ENCODE measurements at regions not wholly inside any gene's neighbourhood (a gene's known extent, or its start where the extent isn't known, plus 50 kb on each side); places are given as distances from the start of the nearest gene placed in this dataset.
A peak's percentile ranks its signal among the peaks of the same experiment; 100 is the strongest.
"Not testable (repeated sequence)": the region's sequence is repeated elsewhere in the genome, so short reads cannot be mapped to it uniquely, and the experiment has no call there.

DNA sequence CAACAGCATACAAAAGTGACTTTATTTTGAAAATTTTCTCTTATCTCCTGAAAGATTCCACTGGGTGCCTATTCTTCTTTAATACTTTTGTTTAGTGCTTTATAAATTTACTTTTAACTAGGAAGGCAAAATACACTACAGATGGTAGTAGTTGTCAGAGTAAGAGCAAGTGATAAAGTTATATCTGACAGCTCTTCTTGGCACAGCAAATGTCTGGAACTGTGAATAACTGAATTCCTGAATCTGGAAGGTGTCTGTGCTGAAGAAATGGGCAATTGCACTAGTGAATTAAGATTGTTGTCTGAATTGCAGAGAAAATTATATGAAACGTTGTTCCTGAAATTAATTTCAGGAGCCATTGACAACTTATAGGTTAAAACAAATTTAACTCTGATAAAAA is 213.8 kb upstream of the CBLB start:
- no peak for FAIRE-seq

DNA sequence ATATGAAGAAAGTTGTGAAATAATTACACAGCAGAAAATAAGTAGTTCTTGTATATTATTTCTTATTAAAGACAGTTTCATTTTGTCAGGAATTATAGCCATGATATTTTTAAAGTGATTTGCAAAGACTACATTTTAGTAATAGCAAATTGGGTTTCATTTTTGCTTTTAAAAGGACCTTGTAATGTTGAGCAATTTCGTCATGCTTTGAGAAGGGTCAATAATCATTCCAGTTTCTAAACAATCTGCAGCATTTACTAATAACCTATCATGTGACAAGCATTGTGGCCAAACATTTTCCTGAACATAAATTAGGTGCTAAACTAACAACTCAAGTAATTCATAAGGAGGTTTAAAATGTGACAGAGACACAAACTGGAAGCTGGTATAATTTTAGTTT is 214.4 kb upstream of the CBLB start:
- FAIRE-seq: no peak

DNA sequence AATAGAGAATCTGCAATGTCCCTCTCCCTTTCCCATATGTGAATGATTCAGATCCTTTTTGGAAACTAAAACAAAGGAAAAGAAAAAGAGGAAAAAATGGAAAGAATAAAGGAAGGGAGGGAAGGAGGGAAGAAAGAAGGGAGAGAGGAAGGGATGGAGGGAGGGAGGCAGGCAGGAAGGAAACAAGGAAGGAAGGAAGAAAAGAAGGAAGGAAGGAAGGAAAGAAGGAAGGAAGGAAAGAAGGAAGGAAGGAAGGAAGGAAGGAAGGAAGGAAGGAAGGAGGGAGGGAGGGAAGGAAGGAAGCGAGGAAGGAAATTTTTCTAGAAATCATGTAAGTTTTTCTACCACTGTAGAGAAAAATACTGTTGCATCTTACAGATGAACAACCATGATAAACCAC is 215.0 kb upstream of the CBLB start:
- FAIRE-seq: no peak

DNA sequence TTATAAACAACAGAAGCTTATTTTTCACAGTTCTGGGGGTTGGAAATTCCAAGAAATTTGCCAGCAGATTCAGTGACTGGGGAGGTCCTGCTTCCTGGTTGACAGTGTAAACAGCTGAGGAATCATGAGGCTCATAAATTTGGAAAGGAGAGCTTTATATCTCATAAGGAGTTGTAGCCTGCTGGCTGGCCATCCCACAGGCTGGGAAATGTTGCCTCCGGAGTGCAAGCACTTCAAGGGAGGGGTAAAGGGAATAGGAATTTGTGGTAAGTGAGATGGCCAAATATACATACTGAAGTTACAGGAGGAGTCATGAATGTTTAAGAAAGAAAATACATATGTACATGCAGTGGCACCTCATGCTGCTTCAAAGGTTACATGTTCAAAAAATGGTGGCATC is 217.2 kb upstream of the CBLB start:
- no peak for FAIRE-seq

DNA sequence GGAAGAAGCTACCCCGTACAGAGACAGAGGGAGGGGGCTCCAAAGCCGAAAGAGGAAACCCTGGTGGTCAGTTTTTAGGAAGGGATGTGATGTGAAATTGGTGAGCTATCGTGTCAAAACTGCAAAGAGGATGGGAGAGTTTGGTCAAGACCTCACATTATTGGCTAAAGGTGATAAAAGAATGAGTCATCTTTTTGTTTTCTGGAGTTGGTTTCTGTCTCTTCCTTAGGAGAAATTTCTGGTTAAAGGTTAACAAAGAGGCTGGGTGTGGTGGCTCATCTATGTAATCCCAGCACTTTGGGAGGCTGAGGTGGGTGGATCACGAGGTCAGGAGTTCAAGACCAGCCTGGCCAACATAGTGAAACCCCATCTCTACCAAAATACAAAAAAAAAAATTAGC is 217.8 kb upstream of the CBLB start:
- FAIRE-seq: no peak

DNA sequence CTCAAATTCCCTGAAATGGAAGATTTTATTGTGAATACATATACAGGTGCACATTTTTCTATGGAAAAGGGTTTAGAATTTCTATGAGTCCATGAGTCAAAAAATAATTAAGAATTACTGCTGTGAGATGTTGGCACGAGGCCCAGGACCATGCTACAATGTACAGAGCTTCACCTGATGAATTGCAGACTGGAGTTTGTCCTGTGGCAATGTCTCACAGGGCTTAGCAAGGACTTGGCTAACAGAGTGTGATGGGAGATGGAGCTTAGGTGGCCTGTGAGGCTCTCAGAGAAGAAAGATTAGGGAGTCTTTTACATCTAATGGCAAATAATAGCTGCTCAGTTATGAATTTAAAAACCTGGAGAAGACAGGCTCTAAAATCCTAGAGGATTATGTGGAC is 219.5 kb upstream of the CBLB start:
- no peak for FAIRE-seq

DNA sequence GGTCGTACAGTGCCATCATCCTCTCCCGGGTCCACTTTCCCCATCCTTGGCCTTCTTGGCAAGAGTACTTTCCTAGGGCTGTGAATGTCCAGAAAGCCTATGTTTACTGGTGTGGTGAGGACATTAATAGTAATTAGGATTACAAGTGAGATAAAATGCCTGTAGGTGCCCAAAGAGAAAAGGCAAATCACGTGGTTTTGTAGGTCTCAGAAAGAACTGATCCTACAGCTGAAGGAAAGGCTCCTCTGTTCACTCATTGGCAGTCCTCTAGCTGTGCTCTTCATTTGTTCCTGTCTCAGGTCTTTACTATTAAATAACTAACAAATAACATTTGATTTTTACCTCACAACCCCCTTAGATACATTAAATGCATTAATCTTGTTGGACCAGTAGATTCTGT is 220.1 kb upstream of the CBLB start:
- no peak for FAIRE-seq

DNA sequence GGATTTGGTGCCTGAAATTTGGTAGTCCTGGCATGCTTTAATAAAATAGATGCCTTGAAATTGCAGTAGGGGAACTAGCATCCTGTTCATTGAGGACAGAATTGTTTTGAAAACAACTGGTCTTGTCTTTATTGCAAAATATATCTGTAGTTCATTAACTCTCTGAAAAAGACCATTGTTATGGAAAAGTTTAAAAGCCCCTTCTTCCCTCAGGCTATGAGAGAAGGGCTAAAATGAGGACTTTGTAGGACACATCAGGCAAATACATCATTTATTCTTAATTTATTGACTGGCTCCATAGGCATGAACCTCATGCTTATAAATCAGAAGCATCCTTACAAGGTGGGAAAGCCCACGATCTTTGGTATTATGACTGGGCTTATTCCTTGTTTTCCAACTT is 221.0 kb upstream of the CBLB start:
- FAIRE-seq: peak; percentile 88

DNA sequence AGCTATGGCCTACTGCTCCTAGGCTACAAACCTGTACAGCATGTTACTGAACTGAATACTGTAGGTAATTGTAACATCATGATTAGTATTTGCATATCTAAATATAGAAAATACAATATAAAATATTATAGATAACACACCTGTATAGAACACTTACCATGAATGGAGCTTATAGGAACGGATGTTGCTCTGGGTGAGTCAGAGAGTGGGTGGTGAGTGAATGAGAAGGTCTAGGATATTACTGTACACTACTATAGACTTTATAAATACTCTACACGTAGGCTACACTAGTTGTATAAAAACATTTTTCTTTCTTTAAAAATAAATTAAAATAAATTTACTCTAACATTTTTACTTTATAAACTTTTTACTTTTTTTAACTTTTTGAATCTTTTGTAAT is 224.0 kb upstream of the CBLB start:
- peak; percentile 29 for FAIRE-seq

DNA sequence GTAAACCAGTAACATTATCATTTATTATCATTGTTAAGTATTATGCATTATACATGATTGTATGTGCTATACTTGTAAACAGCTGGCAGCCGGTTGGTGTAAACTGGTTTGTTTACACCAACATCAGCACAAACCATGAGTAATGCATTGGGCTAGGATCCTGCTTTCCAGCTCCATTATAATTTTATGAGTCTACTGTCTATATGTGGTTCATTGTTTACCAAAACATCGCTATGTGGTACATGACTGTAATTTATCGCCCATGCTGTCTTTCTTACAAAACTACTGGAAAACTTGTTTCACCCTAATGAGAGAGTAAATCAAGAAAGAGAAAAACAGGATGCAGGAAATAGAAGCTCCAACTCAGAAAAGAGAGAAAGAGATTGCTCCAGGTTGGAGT is 224.8 kb upstream of the CBLB start:
- FAIRE-seq: no peak

DNA sequence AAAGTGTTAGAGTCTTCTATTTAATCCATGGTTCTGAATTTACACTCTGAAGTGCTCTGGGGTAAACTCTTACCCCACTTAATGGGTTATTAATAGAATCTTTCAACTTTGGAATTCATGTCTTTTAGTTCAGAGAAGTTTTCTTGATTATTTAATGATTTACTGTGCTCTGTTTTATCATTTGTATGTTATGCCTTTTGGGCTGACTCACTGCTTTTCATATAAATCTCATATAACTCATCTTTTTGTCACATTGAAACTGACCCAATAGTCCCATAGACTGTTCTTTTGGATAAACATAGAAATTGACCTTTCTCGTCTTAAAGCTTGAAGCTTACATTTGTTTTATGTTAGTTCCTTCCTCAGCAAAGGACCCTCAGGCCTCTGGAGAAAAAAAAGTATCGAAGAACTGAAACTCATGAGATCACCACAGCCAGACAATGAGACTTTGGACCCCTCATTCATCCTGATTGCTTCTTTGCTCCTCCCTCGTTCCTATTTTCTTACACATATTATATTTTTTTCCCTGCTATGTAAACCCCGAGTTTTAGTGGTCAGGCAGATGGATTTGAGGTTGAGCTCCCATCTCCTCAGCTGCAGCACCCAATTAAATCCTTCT is 229.1 kb upstream of the CBLB start:
- no peak for FAIRE-seq

DNA sequence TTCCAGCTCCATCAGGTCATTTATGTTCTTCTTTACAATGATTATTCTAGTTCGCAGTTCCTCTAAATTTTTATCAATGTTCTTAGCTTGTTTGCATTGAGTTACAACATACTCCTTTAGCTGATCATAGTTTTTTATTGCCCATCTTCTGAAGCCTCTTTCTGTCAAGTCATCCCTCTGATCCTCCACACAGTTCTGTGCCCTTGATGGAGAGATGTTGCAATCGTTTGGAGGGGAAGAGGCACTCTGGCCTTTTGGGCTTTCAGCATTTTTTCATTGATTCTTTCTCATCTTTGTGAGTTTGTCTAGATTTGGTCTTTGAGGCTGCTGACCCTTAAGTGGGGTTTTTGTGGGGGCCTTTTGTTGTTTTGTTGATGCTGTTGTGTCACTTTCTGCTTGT is 234.6 kb upstream of the CBLB start:
- no peak for FAIRE-seq

DNA sequence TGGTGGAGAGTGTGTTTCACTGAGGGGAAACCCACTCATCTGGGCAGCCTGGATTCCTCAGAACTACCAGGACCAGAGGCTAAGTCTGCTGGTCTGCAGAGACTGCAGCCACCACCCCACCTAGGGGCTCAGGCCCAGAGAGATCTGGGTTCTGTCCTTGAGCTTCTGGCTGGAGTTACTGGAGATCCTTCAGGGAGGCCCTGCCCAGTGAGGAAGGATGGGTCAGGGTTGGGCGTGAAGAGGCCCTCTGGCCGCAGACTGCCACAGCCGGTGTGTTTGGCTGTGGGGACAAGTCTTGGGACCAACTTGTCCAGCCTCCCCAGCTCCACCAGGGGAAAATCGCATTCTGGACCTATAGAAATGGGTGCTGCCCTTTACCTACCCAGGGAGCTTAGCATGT is 235.3 kb upstream of the CBLB start:
- no peak for FAIRE-seq

DNA sequence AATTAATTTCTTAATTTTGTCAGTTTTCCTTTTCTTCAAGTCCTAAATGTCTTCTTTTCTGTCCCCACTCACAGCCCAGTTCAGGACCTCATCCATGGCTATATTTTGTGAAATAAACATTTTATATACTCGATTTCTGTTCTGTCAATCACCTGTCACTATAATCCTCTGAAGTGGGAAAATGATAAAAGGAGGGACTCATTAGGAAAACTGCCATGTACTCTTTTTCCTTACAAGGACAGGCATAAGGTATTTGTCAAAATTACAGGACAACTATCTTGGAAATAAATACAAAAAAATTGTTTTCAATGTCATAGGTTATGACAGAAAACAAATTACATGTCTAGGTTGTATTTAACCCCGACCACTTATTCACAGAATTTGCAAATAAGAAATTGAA is 240.1 kb upstream of the CBLB start:
- no peak for FAIRE-seq

DNA sequence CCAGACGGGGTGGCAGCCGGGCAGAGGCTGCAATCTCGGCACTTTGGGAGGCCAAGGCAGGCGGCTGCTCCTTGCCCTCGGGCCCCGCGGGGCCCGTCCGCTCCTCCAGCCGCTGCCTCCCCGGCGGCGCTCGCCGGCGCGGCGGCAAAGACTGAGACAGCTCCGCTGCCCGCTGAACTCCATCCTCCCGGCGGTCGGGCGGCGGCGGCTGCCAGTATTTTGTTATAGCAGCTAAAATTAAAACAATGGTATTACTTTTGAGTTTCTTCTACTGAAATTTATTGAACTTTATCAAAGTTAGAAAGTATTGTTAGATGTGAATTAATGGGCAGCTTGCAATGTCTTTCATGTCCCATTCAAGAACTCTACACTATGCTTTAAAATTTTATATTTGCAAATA is 243.7 kb upstream of the CBLB start:
- not testable (repeated sequence) for FAIRE-seq

DNA sequence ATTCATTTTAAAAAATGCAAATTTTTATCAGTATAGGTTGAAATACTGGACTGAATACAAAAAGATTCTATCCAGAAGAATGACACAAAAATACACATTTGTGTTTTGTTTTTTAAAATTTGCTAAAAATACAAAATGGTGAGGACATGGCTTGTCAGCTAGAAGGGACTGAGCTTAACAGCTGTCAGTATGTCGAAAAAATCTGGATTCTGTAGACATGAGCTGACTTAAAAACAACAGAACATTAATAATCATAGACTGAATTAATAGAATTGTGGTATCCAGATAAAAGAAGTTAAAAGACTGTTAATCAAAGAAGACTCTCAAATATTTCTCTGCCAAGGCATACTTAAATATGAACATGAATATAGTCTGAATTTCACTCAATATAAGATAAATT is 244.9 kb upstream of the CBLB start:
- FAIRE-seq: no peak

DNA sequence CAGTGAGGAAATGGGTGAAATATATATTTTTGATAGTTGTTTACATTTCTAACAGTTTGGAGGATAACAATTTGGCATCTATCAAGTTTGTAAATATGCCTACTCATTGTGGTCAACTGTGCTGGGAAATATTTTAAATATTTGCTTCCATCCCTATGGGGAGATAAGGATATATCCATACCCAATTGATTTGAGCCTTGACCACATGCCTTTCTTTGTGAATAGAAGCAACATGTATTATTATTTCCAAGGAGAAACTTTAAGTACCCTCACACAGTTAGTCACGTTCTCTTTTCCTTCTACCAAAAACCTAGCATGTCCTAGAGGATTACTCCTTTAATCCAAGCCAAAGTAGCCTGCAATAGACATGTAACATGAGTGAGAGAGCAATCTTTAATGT is 245.4 kb upstream of the CBLB start:
- no peak for FAIRE-seq

DNA sequence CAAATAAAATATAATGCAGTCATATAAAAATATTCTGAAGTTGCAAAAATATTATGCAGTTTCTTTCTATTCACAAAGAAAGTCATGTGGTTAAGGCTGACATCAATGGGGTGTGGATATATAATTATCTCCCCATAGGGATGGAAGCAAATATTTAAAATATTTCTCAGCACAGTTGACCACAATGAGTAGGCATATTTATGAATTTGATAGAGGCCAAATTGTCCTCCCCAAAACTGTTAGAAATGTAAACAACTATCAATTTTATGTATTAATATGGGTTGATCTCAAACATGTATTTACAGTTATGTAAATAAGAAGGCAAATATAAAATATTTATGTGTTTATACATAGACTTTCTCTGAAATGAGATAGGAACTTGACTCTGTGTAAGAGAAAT is 246.0 kb upstream of the CBLB start:
- no peak for FAIRE-seq

DNA sequence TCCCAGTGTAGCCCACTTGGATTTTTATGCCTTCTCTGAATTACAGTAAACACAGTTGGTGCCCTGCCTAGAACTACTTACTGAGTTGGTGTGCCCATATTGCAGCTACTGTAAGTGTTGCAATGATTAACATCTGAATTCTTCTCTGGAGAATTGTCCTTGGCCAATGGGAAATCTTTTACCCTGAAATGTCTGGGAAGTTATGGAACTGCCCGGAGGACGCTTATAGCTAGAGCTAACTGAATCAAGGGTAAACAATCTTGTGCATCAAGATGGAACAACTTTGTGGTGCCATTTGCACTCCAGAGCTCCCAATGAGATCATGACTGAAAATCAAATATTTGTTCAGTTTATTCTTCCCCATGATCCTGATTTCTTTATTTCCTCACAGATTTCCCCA is 246.7 kb upstream of the CBLB start:
- no peak for FAIRE-seq

DNA sequence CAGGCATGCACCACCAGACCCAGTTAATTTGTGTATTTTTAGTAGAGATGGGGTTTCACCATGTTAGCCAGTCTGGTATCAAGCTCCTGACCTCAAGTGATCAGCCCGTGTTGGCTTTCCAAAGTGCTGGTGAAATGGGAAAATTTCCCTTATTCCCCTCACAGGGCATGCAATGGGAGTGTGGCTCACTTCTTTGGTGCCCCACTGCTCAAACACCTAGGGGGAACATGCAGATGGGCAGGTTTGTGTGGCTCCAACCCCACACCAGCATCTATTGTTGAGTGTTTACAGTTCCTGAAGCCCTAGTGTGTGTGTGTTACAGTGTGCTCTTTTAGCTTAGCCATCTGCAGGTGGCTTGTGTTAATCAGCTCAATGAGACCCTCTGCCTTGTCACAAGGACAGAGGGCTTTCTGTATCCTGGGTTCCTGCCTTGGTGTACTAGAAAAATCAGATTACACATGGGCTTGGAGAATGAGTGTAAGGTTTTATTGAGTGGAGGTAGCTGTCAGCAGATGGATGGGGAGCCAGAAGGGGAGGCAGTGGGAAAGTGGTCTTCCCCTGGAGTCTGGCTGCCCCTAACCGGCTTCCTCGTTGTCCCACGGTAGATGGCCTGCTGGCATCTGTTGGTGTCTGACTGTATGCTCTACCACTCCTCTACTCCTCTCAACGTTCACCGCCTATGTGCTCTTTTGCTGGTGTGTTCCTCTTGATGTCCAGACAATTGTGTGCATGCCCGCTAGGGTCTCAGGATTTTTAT is 248.1 kb upstream of the CBLB start:
- no peak for FAIRE-seq

DNA sequence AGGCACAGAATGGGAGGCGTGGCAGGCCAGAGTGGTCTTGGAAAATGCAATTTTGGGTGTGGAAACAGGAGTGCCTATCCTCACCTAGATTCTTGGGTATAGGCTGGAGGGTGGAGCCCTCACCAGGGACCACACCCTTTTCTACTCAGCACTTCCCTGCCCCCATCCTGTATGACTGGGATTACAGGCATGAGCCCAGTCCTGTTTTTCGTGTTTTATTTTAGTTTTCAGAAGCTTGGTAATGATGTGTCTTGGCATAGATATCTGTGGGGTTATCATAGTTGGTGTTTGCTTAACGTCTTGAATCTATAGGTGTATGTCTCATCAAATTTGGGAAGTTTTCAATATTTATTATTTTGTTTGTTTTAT is 248.7 kb upstream of the CBLB start:
- no peak for FAIRE-seq

DNA sequence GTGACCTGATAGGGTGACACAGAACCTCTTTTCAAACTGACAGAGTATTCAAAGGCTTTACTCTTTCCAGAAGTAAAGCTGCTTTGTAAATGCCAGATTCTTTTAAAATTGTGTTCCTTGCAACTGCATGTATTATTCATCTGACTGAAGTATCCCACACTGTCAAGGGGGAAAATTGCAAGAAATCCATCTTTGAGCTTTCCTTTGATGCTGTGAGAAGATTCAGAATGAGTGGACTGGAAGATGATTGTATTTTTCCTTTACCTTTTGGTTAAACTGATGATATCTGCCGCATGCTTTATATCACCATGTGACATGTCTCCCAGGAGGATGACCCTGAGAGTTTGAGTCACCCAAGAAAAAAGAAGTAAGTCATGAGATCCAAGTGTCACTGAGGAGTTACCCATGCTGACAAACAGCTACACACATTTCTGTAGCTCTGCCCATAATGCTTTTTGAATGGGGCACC is 250.8 kb upstream of the CBLB start:
- FAIRE-seq: no peak

DNA sequence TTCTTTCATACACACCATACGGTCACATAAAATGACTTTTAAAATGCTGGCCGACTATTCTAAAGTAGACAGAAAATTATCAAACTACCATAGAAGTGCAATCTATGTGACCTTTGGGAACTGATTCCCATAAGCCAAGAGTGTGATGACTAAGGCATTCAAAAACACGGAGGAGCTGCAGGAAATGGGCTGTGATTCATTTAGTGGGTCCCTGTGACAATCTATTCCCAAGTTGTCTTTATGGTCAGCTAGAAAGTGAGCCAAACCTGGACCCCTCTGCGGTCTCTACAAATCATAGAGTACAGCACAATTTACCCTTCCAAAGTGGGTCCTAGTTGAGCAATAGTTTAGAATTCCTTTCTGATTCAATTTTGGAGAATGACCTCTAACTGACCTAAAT is 251.5 kb upstream of the CBLB start:
- FAIRE-seq: no peak

DNA sequence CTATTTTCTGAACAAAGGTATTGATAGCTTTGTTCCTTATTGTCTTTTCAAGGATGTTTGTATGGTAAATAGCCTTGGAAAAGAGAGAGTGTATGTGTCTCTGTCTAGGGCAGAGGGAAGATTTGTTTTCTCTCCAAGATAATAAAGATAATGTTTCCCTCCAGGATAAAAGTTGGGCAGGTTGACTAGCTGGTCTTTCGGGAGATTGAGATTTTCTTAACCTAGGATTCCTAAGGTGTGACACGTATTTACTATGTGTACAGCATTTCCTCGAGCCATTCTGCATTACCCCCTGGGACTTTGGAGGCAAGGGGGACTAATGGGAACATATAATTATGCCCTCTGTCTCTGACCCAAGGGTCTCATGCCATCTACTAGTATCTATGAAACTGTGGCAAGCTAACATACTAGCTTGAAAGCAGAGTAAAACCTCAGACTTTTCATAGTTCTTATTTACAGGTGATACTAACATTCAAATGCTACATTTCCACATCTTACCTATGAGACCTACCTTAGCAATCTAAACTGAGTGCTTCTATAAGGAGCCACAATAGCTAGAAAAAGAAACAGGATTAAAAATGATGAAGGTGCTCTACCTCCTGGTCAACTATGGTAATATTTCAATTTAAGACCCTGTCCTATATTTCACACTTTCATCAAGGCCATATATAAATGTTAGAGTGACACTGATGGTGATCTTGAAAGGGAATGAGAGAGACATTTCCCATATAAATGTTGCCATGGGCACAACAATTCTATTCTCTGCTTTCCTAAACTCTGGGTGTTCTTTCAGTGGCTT is 252.9 kb upstream of the CBLB start:
- no peak for FAIRE-seq

Data from endometrium (tissue), 2 donors.